ENCODE measurements at regions not wholly inside any gene's neighbourhood (a gene's known extent, or its start where the extent isn't known, plus 50 kb on each side); places are given as distances from the start of the nearest gene placed in this dataset.

- no peak overlapping the region for H3K4me2 ChIP-seq (ENCODE audit: control insufficient read depth, extremely low read depth, insufficient read depth, low read depth, low read length)
- H3K4me1 ChIP-seq (ENCODE audit: control insufficient read depth, extremely low read depth, insufficient read depth, low read length), result peaks cover 37% of the 10 kb centered on the region
- no peaks in the 10 kb centered on the region for H3K9me3 ChIP-seq (ENCODE audit: control insufficient read depth, low read depth, low read length)
- no peak for DNase-seq (ENCODE audit: low read depth, low spot score)
- H3K79me2 ChIP-seq (ENCODE audit: control insufficient read depth, insufficient read depth, low read length), result no peaks in the 10 kb centered on the region
- H2AFZ ChIP-seq (ENCODE audit: control insufficient read depth, low read length), result no peak overlapping the region
- peaks cover 2% of the 10 kb centered on the region for H3K9me1 ChIP-seq (ENCODE audit: control insufficient read depth, extremely low read depth, insufficient read depth, low read length)
- dilution Hi-C loops (cut with MboI; ENCODE audit: extremely low pct_ligation_motif_present, low sequenced_read_pairs), result no loop called here
- H3K36me3 ChIP-seq (ENCODE audit: control insufficient read depth in 2 of 2, extremely low read depth in 1 of 2, insufficient read depth in 2 of 2, low read length in 2 of 2), result no peaks in the 10 kb centered on the region
- no peaks in the 10 kb centered on the region for H3K27me3 ChIP-seq (ENCODE audit: control insufficient read depth, extremely low read depth, insufficient read depth, low read length)
- no peak overlapping the region for H3K9ac ChIP-seq (ENCODE audit: control insufficient read depth, extremely low read depth, insufficient read depth, low read length)
- no peak for FAIRE-seq
- no peaks in the 10 kb centered on the region for H4K20me1 ChIP-seq (ENCODE audit: control insufficient read depth, extremely low read depth, insufficient read depth, low read length)
- TF ChIP-seq CTCF (optimal IDR thresholded peaks at IDR 0.05 in 1 of 3, IDR thresholded peaks at IDR 0.05 in 1 of 3, conservative IDR thresholded peaks at IDR 0.05 in 1 of 3; ENCODE audit: extremely low read depth in 1 of 3, insufficient read depth in 2 of 3, low read length in 3 of 3) (no peak), EZH2 (IDR thresholded peaks at IDR 0.05; ENCODE audit: low read length) (no peak)
- H3K4me3 ChIP-seq (ENCODE audit: control insufficient read depth in 2 of 3, extremely low read depth in 1 of 3, insufficient read depth in 2 of 3, low read depth in 1 of 3, low read length in 3 of 3), result no peak overlapping the region
- H3K27ac ChIP-seq (ENCODE audit: control insufficient read depth, insufficient read depth, low read length), result no peak overlapping the region
Observed at GRCh38 chr17:27239584-27239983, 54.3 kb upstream of the WSB1 start.

GRCh38 chr17:27240086-27240801 lies 53.7 kb upstream of the WSB1 start:
- Histone ChIP-seq H3K9me1 (ENCODE audit: control insufficient read depth, extremely low read depth, insufficient read depth, low read length) (peaks cover 2% of the 10 kb centered on the region), H3K27ac (ENCODE audit: control insufficient read depth, insufficient read depth, low read length) (no peak overlapping the region), H3K79me2 (ENCODE audit: control insufficient read depth, insufficient read depth, low read length) (no peaks in the 10 kb centered on the region), H3K9ac (ENCODE audit: control insufficient read depth, extremely low read depth, insufficient read depth, low read length) (no peak overlapping the region), H3K9me3 (ENCODE audit: control insufficient read depth, low read depth, low read length) (no peaks in the 10 kb centered on the region), H3K36me3 (ENCODE audit: control insufficient read depth in 2 of 2, extremely low read depth in 1 of 2, insufficient read depth in 2 of 2, low read length in 2 of 2) (no peaks in the 10 kb centered on the region), H2AFZ (ENCODE audit: control insufficient read depth, low read length) (no peak overlapping the region), H3K4me3 (ENCODE audit: control insufficient read depth in 2 of 3, extremely low read depth in 1 of 3, insufficient read depth in 2 of 3, low read depth in 1 of 3, low read length in 3 of 3) (no peak overlapping the region), H3K4me1 (ENCODE audit: control insufficient read depth, extremely low read depth, insufficient read depth, low read length) (peaks cover 44% of the 10 kb centered on the region), H3K27me3 (ENCODE audit: control insufficient read depth, extremely low read depth, insufficient read depth, low read length) (no peaks in the 10 kb centered on the region), H3K4me2 (ENCODE audit: control insufficient read depth, extremely low read depth, insufficient read depth, low read depth, low read length) (no peak overlapping the region), H4K20me1 (ENCODE audit: control insufficient read depth, extremely low read depth, insufficient read depth, low read length) (no peaks in the 10 kb centered on the region)
- FAIRE-seq (no peak), DNase-seq (ENCODE audit: low read depth, low spot score) (no peak)
- TF ChIP-seq CTCF (optimal IDR thresholded peaks at IDR 0.05 in 1 of 3, IDR thresholded peaks at IDR 0.05 in 1 of 3, conservative IDR thresholded peaks at IDR 0.05 in 1 of 3; ENCODE audit: extremely low read depth in 1 of 3, insufficient read depth in 2 of 3, low read length in 3 of 3) (no peak), EZH2 (IDR thresholded peaks at IDR 0.05; ENCODE audit: low read length) (no peak)
- dilution Hi-C loops (cut with MboI; ENCODE audit: extremely low pct_ligation_motif_present, low sequenced_read_pairs), result no loop called here

Data from keratinocyte (primary cell).